A549 (cell line): ENCODE measurements at regions not wholly inside any gene's neighbourhood (a gene's known extent, or its start where the extent isn't known, plus 50 kb on each side); places are given as distances from the start of the nearest gene placed in this dataset.

ENCODE experiments used
- ATAC-seq, 2 experiments: fragments of 200-7000 bp in 1 of 2; fragments of >200 bp in 1 of 2; cut with Nextera tagmentation in 1 of 2; cut with Tn5 transposase in 1 of 2; 3 replicates each; pipeline versions ENCODE4 v1.8.0 to v1.9.1; 2018 to 2020; ENCODE audit warnings: mild to moderate bottlenecking in 1 of 2, moderate library complexity in 1 of 2
- CTCF ChIA-PET: fragments of 300-600 bp; sonication (Branson Sonifier 250); formaldehyde crosslinking; extraction: SDS; loops from one replicate; lab custom pipeline; 2021; ENCODE audit warnings: antibody characterized with exemption, inconsistent platforms; lab: Yijun Ruan, JAX
- POLR2A ChIA-PET: fragments of 350-600 bp; formaldehyde crosslinking; extraction: SDS; loops from one replicate; lab custom pipeline; 2021; ENCODE audit warnings: antibody characterized with exemption, inconsistent platforms; lab: Yijun Ruan, JAX
- DNase-seq, 2 experiments: peaks; one replicate each; pipeline versions ENCODE4 v3.0.0 to v3.0.0-alpha.2; 2011 to 2016; ENCODE audit warnings: low read depth in 1 of 2, low spot score in 1 of 2
- FAIRE-seq: peaks from 2 replicates; lab custom pipeline; 2011; peaks lifted over from hg19 to GRCh38; lab: Jason Lieb, UNC
- H3K27ac ChIP-seq, 2 experiments: fragments of >200 bp; sonication (Bioruptor Twin); formaldehyde crosslinking; 3 replicates each; pipeline ENCODE4 v1.5.1; 2016 to 2017
- H3K4me1 ChIP-seq: fragments of >200 bp; sonication (Bioruptor Twin); formaldehyde crosslinking; 3 replicates; pipeline ENCODE4 v1.6.1; 2016
- H3K4me2 ChIP-seq: fragments of >200 bp; sonication (Bioruptor Twin); formaldehyde crosslinking; 3 replicates; pipeline ENCODE4 v1.6.1; 2016
- H3K4me3 ChIP-seq: fragments of >200 bp; sonication (Bioruptor Twin); formaldehyde crosslinking; 3 replicates; pipeline ENCODE4 v1.5.1; 2016
- H3K9me3 ChIP-seq: fragments of >200 bp; sonication (Bioruptor Twin); formaldehyde crosslinking; 3 replicates; pipeline ENCODE4 v1.6.1; 2016
- CBX2 ChIP-seq: fragments of 200-600 bp; sonication (generic); IDR thresholded peaks from 2 replicates; pipeline ENCODE4 v1.6.1; 2016; ENCODE audit warnings: low read depth, mild to moderate bottlenecking, borderline replicate concordance
- CBX8 ChIP-seq: fragments of 200-600 bp; sonication (generic); IDR thresholded peaks from 2 replicates; pipeline ENCODE4 v1.6.1; 2016
- CHD4 ChIP-seq: fragments of 200-600 bp; sonication (generic); IDR thresholded peaks from 2 replicates; pipeline ENCODE4 v1.6.1; 2016; ENCODE audit warnings: antibody characterized with exemption, mild to moderate bottlenecking, borderline replicate concordance
- EHMT2 ChIP-seq: fragments of 200-600 bp; sonication (generic); IDR thresholded peaks from 2 replicates; pipeline ENCODE4 v1.6.1; 2016; ENCODE audit warnings: antibody characterized with exemption, low read depth, mild to moderate bottlenecking, moderate library complexity
- ESRRA ChIP-seq: fragments of 150-350 bp; IDR thresholded peaks from 2 replicates; pipeline ENCODE4 v1.6.1; 2014; ENCODE audit warnings: mild to moderate bottlenecking, low read length, borderline replicate concordance
- FOSB ChIP-seq: fragments of 250-450 bp; sonication (Bioruptor Pico); IDR thresholded peaks from 2 replicates; pipeline ENCODE4 v1.5.0; 2020; ENCODE audit warnings: mild to moderate bottlenecking, moderate library complexity
- GATA3 ChIP-seq: IDR thresholded peaks from 2 replicates; pipeline ENCODE4 v1.6.1; 2012; ENCODE audit warnings: borderline replicate concordance
- HEYL ChIP-seq: fragments of 250-450 bp; sonication (Bioruptor Pico); IDR thresholded peaks from 2 replicates; pipeline ENCODE4 v1.8.0; 2021; ENCODE audit warnings: mild to moderate bottlenecking, moderate library complexity
- HOXA7 ChIP-seq: fragments of 250-450 bp; sonication (Bioruptor Pico); IDR thresholded peaks from 2 replicates; pipeline ENCODE4 v1.5.0; 2020; ENCODE audit warnings: mild to moderate bottlenecking, moderate library complexity
- JUN ChIP-seq, 2 experiments: fragments of >200 bp; sonication (Bioruptor Twin); formaldehyde crosslinking; IDR thresholded peaks; 2 replicates in 1 of 2; 3 replicates in 1 of 2; pipeline ENCODE4 v1.6.1; 2016 to 2017
- KDM5A ChIP-seq: fragments of 200-600 bp; sonication (generic); IDR thresholded peaks from 2 replicates; pipeline ENCODE4 v1.6.1; 2016; ENCODE audit warnings: antibody characterized with exemption, mild to moderate bottlenecking
- MAFK ChIP-seq: fragments of 450-650 bp; IDR thresholded peaks from 2 replicates; pipeline ENCODE4 v1.6.1; 2014; ENCODE audit not compliant: partially characterized antibody
- MAZ ChIP-seq: fragments of 150-350 bp; IDR thresholded peaks from 2 replicates; pipeline ENCODE4 v1.6.1; 2014; ENCODE audit warnings: antibody characterized with exemption, low read depth, low read length, borderline replicate concordance
- MYC ChIP-seq: IDR thresholded peaks from 2 replicates; pipeline ENCODE4 v1.6.1; 2012; ENCODE audit warnings: mild to moderate bottlenecking, inconsistent platforms, low read length, improper control_type of control experiment, borderline replicate concordance
- NFE2L2 ChIP-seq: fragments of 150-350 bp; conservative IDR thresholded peaks from 2 replicates; pipeline ENCODE4 v1.6.1; 2014; ENCODE audit warnings: low read length
- PHF8 ChIP-seq: fragments of 200-600 bp; sonication (generic); IDR thresholded peaks from 2 replicates; pipeline ENCODE4 v1.6.1; 2016; ENCODE audit warnings: low read depth, mild to moderate bottlenecking, antibody characterized with exemption, moderate library complexity, borderline replicate concordance
- POLR2AphosphoS2 ChIP-seq: conservative IDR thresholded peaks from 2 replicates; pipeline ENCODE4 v1.6.1; 2012; ENCODE audit warnings: low read length, improper control_type of control experiment, inconsistent platforms
- RCOR1 ChIP-seq: fragments of 150-350 bp; IDR thresholded peaks from 2 replicates; pipeline ENCODE4 v1.6.1; 2014; ENCODE audit warnings: antibody characterized with exemption, low read length, low read depth
- RNF2 ChIP-seq: fragments of 200-600 bp; sonication (generic); IDR thresholded peaks from 2 replicates; pipeline ENCODE4 v1.6.1; 2016; ENCODE audit warnings: low read depth, mild to moderate bottlenecking, antibody characterized with exemption, moderate library complexity, borderline replicate concordance
- SMC3 ChIP-seq: fragments of >200 bp; sonication (Bioruptor Twin); formaldehyde crosslinking; IDR thresholded peaks from 3 replicates; pipeline ENCODE4 v1.6.1; 2018; ENCODE audit warnings: inconsistent platforms
- ZC3H11A ChIP-seq: fragments of 450-650 bp; IDR thresholded peaks from 2 replicates; pipeline ENCODE4 v1.6.1; 2014; ENCODE audit warnings: antibody characterized with exemption, mild to moderate bottlenecking
- ZFP36 ChIP-seq: fragments of 450-650 bp; IDR thresholded peaks from 2 replicates; pipeline ENCODE4 v1.6.1; 2014; ENCODE audit warnings: borderline replicate concordance; ENCODE audit not compliant: partially characterized antibody
- ZSCAN20 ChIP-seq: fragments of 250-450 bp; sonication (Bioruptor Pico); IDR thresholded peaks from 2 replicates; pipeline ENCODE4 v1.8.0; 2022; ENCODE audit warnings: mild to moderate bottlenecking, moderate library complexity
- WGBS: methylation state at CpG from one replicate; pipeline ENCODE4 v1.1.6; 2017; ENCODE audit errors: missing lambda C conversion rate; 5-methylcytosine and 5-hydroxymethylcytosine counted together
- TF ChIP-seq, protein P1 (sequence below): fragments of 200-600 bp; sonication (generic); IDR thresholded peaks from 2 replicates; pipeline ENCODE4 v1.6.1; 2016; ENCODE audit warnings: antibody characterized with exemption, mild to moderate bottlenecking, moderate library complexity
- TF ChIP-seq, protein P2 (sequence below): IDR thresholded peaks from 2 replicates; pipeline ENCODE4 v1.6.1; 2012; ENCODE audit warnings: low read depth, borderline replicate concordance
- TF ChIP-seq, protein P3 (sequence below): IDR thresholded peaks from 2 replicates; pipeline ENCODE4 v1.6.1; 2012
- TF ChIP-seq, protein P4 (sequence below): fragments of >200 bp; sonication (Bioruptor Twin); formaldehyde crosslinking; IDR thresholded peaks from 2 replicates; pipeline ENCODE4 v1.6.1; 2016
- TF ChIP-seq, protein P5 (sequence below): fragments of 150-350 bp; IDR thresholded peaks from 2 replicates; pipeline ENCODE4 v1.6.1; 2014; ENCODE audit warnings: low read depth, mild to moderate bottlenecking, low read length
- TF ChIP-seq, protein P6 (sequence below): fragments of 450-650 bp; IDR thresholded peaks from 2 replicates; pipeline ENCODE4 v1.6.1; 2014; ENCODE audit warnings: antibody characterized with exemption

DNA sequence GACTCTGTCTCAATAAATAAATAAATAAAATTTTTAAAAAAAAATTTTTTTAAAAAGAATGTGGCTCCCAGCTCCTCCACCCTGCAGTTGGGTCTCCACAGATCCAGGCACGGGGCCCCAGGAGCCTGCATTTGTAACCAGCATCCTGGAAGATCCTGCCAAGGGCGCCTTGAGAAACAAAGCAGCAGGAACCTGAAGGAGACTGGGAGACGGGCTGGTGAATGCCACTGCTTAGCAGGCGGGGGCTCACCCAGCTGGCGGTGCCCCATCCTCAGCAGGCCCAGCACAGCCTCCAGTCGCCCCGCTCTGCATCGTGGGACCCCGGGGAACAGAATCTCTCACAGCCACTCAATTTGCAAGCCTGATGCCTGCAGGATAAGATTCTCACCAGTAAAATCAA is 187.5 kb upstream of the SALL3 start:
- Histone ChIP-seq H3K4me2 (no peak overlapping the region), H3K4me1 (no peaks in the 10 kb centered on the region), H3K9me3 (no peaks in the 10 kb centered on the region), H3K4me3 (no peak overlapping the region), H3K27ac (no peak overlapping the region)
- no peak for ATAC-seq
- DNase-seq: no peak
- ChIA-PET POLR2A (no interaction called here), CTCF (no interaction called here)
- FAIRE-seq: no peak
- TF ChIP-seq, protein P1, sequence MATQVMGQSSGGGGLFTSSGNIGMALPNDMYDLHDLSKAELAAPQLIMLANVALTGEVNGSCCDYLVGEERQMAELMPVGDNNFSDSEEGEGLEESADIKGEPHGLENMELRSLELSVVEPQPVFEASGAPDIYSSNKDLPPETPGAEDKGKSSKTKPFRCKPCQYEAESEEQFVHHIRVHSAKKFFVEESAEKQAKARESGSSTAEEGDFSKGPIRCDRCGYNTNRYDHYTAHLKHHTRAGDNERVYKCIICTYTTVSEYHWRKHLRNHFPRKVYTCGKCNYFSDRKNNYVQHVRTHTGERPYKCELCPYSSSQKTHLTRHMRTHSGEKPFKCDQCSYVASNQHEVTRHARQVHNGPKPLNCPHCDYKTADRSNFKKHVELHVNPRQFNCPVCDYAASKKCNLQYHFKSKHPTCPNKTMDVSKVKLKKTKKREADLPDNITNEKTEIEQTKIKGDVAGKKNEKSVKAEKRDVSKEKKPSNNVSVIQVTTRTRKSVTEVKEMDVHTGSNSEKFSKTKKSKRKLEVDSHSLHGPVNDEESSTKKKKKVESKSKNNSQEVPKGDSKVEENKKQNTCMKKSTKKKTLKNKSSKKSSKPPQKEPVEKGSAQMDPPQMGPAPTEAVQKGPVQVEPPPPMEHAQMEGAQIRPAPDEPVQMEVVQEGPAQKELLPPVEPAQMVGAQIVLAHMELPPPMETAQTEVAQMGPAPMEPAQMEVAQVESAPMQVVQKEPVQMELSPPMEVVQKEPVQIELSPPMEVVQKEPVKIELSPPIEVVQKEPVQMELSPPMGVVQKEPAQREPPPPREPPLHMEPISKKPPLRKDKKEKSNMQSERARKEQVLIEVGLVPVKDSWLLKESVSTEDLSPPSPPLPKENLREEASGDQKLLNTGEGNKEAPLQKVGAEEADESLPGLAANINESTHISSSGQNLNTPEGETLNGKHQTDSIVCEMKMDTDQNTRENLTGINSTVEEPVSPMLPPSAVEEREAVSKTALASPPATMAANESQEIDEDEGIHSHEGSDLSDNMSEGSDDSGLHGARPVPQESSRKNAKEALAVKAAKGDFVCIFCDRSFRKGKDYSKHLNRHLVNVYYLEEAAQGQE: no peak
- TF ChIP-seq POLR2AphosphoS2: no peak
- TF ChIP-seq, protein P2, sequence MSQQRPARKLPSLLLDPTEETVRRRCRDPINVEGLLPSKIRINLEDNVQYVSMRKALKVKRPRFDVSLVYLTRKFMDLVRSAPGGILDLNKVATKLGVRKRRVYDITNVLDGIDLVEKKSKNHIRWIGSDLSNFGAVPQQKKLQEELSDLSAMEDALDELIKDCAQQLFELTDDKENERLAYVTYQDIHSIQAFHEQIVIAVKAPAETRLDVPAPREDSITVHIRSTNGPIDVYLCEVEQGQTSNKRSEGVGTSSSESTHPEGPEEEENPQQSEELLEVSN: no peak
- TF ChIP-seq EHMT2: no peak
- no peak for TF ChIP-seq CBX8
- TF ChIP-seq FOSB (CRISPR knock-in tag): no peak
- TF ChIP-seq ZSCAN20 (CRISPR knock-in tag): no peak
- no peak for TF ChIP-seq JUN (IDR thresholded peaks at IDR 0.05)
- no peak for TF ChIP-seq MYC
- TF ChIP-seq, protein P3, sequence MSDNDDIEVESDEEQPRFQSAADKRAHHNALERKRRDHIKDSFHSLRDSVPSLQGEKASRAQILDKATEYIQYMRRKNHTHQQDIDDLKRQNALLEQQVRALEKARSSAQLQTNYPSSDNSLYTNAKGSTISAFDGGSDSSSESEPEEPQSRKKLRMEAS: no peak
- no peak for TF ChIP-seq HEYL (CRISPR knock-in tag)
- TF ChIP-seq RCOR1: no peak
- WGBS: 34% methylated on average over 9 of the region's 9 CpGs

DNA sequence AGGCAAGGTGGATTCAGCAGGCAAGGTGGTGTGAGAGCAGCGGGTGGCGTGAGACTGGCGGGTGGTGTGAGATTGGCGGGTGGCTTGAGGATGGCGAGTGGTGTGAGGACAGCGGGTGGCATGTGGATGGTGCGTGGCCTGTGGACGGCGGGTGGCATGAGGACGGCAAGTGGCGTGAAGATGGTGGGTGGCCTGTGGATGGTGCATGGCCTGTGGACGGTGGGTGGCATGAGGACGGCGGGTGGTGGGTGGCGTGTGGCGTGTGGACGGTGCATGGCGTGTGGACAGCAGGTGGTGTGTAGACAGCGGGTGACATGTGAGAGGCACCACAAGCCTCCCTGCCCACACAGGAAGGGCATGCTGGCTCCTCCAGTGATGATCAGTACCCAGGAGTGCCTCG is 186.9 kb upstream of the SALL3 start:
- no peak overlapping the region for H3K4me2 ChIP-seq
- CTCF ChIA-PET: no interaction called here
- TF ChIP-seq HEYL (CRISPR knock-in tag) (no peak), MAZ (no peak), CBX2 (no peak), SMC3 (no peak), MYC (no peak), GATA3 (no peak), RNF2 (no peak), HOXA7 (CRISPR knock-in tag) (no peak), MAFK (no peak)
- TF ChIP-seq, protein P4, sequence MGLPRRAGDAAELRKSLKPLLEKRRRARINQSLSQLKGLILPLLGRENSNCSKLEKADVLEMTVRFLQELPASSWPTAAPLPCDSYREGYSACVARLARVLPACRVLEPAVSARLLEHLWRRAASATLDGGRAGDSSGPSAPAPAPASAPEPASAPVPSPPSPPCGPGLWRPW: no peak
- no peaks in the 10 kb centered on the region for H3K4me1 ChIP-seq
- ATAC-seq (no peak), FAIRE-seq (no peak), DNase-seq (no peak)
- H3K4me3 ChIP-seq: no peak overlapping the region
- no peaks in the 10 kb centered on the region for H3K9me3 ChIP-seq
- 78% methylated on average over 20 of the region's 20 CpGs for WGBS
- POLR2A ChIA-PET: no interaction called here
- no peak overlapping the region for H3K27ac ChIP-seq

DNA sequence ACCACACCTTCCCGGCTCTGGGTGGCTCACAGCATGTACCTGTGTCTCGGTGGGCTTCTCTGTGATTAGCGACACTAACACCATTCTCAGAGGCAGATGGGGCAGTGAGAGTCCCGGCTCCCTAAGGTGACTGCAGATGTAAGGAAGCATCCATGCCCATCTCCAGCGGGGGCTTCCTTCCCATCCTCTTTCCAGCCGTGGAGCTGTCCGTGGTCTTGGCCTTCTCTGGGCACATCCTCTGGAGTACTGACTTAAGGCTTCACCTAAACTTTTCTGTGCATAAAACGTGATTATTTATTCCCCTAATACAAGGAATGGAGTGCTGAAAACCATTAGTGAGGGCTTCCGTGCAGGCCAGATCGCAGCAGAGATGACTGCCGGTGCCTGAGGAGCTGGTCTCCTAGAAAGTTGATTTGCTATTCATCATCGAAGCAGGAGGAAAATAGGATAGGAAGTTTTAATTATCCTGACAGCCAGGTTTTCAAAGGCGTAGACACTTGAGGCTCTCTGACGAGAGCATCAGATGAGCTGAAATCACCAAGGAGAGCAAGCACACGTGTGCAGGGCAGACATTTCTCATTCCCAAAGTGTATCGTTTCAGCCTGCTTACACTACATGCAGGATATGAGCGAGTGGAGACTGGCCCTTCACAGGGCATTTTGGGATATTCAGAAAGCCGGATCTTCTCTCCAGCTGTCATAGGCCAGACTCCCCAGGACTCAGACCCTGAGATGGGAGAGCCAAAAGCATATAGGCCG is 186.1 kb upstream of the SALL3 start:
- no peak for ATAC-seq
- no peaks in the 10 kb centered on the region for H3K9me3 ChIP-seq
- FAIRE-seq: no peak
- no peak overlapping the region for H3K4me3 ChIP-seq
- WGBS: 51% methylated on average over 14 of the region's 19 CpGs
- no peaks in the 10 kb centered on the region for H3K4me1 ChIP-seq
- no peak for DNase-seq
- no peak overlapping the region for H3K4me2 ChIP-seq
- ChIA-PET CTCF (no interaction called here), POLR2A (no interaction called here)
- no peak overlapping the region for H3K27ac ChIP-seq
- TF ChIP-seq CBX2 (no peak), KDM5A (no peak), PHF8 (no peak), CBX8 (no peak), FOSB (CRISPR knock-in tag) (no peak), NFE2L2 (no peak), ZFP36 (no peak), MAZ (no peak), CHD4 (no peak), ZC3H11A (no peak), ESRRA (no peak), MAFK (no peak)
- TF ChIP-seq, protein P5, sequence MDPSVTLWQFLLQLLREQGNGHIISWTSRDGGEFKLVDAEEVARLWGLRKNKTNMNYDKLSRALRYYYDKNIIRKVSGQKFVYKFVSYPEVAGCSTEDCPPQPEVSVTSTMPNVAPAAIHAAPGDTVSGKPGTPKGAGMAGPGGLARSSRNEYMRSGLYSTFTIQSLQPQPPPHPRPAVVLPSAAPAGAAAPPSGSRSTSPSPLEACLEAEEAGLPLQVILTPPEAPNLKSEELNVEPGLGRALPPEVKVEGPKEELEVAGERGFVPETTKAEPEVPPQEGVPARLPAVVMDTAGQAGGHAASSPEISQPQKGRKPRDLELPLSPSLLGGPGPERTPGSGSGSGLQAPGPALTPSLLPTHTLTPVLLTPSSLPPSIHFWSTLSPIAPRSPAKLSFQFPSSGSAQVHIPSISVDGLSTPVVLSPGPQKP: no peak
- TF ChIP-seq, protein P6, sequence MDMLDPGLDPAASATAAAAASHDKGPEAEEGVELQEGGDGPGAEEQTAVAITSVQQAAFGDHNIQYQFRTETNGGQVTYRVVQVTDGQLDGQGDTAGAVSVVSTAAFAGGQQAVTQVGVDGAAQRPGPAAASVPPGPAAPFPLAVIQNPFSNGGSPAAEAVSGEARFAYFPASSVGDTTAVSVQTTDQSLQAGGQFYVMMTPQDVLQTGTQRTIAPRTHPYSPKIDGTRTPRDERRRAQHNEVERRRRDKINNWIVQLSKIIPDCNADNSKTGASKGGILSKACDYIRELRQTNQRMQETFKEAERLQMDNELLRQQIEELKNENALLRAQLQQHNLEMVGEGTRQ: no peak
